Esophagus squamous epithelium (tissue), 5 donors: ENCODE measurements at regions not wholly inside any gene's neighbourhood (a gene's known extent, or its start where the extent isn't known, plus 50 kb on each side); places are given as distances from the start of the nearest gene placed in this dataset.

Experiments
- DNase-seq: peaks from one replicate; lab custom pipeline; 2025; lab: John Stamatoyannopoulos, UW
- H3K27ac ChIP-seq, 4 donors: fragments of 200-600 bp; sonication (generic); one replicate each; pipeline ENCODE4 v1.5.1; 2016 to 2019; ENCODE audit warnings: mild to moderate bottlenecking in 1 of 4
- H3K27me3 ChIP-seq, 4 donors: fragments of 200-600 bp; sonication (generic); 1 replicate in 3 of 4; 2 replicates in 1 of 4; pipeline versions ENCODE4 v1.5.1 to v1.6.0; 2017 to 2021; ENCODE audit warnings: antibody characterized with exemption in 1 of 4
- H3K36me3 ChIP-seq, 3 donors: fragments of 200-600 bp; sonication (generic); one replicate each; pipeline ENCODE4 v1.5.1; 2016 to 2019
- H3K4me1 ChIP-seq, 3 donors: fragments of 200-600 bp; sonication (generic); one replicate each; pipeline ENCODE4 v1.5.1; 2017 to 2019
- H3K4me3 ChIP-seq, 4 donors: fragments of 200-600 bp; sonication (generic); 1 replicate in 3 of 4; 2 replicates in 1 of 4; pipeline ENCODE4 v1.5.1; 2016 to 2019; ENCODE audit warnings: mild to moderate bottlenecking in 2 of 4, moderate library complexity in 1 of 4
- H3K9me3 ChIP-seq, 3 donors: fragments of 200-600 bp; sonication (generic); one replicate each; pipeline ENCODE4 v1.5.1; 2016 to 2019
- CTCF ChIP-seq, 6 experiments: fragments of 450-650 bp in 4 of 6; fragments of 200-600 bp in 2 of 6; sonication (generic) in 2 of 6; IDR thresholded peaks; one replicate each; pipeline ENCODE4 v1.5.1; 2016 to 2019; ENCODE audit warnings: antibody characterized with exemption in 6 of 6, mild to moderate bottlenecking in 4 of 6, moderate library complexity in 4 of 6
- POLR2A ChIP-seq, 4 donors: fragments of 450-650 bp; IDR thresholded peaks; one replicate each; pipeline ENCODE4 v1.6.1; 2017; ENCODE audit warnings: antibody characterized with exemption in 4 of 4, mild to moderate bottlenecking in 4 of 4, moderate library complexity in 3 of 4
- WGBS, 2 donors: methylation state at CpG; one replicate each; pipeline ENCODE4 v1.1.5; 2018; 5-methylcytosine and 5-hydroxymethylcytosine counted together
- intact Hi-C: fragments of 100-400 bp; cut with DNase I; formaldehyde crosslinking; loops from one replicate; pipeline ENCODE4 v1.15.0; 2022
- donor health status: DM: yes; HTN: yes; CAD: no.

GRCh38 chr16:66286527-66286926 is 80.0 kb upstream of the CDH5 start:
- no peak for DNase-seq
- Histone ChIP-seq H3K4me3 (no peak overlapping the region), H3K27me3 (no peaks in the 10 kb centered on the region), H3K36me3 (no peaks in the 10 kb centered on the region), H3K9me3 (no peaks in the 10 kb centered on the region), H3K27ac (no peak overlapping the region), H3K4me1 (no peaks in the 10 kb centered on the region)
- 81 to 88% methylated on average over 9 of the region's 9 CpGs for WGBS, 2 donors
- TF ChIP-seq POLR2A (IDR thresholded peaks at IDR 0.05): no peak
- no peak for TF ChIP-seq CTCF (IDR thresholded peaks at IDR 0.05)
- intact Hi-C loops: no loop called here

DNA sequence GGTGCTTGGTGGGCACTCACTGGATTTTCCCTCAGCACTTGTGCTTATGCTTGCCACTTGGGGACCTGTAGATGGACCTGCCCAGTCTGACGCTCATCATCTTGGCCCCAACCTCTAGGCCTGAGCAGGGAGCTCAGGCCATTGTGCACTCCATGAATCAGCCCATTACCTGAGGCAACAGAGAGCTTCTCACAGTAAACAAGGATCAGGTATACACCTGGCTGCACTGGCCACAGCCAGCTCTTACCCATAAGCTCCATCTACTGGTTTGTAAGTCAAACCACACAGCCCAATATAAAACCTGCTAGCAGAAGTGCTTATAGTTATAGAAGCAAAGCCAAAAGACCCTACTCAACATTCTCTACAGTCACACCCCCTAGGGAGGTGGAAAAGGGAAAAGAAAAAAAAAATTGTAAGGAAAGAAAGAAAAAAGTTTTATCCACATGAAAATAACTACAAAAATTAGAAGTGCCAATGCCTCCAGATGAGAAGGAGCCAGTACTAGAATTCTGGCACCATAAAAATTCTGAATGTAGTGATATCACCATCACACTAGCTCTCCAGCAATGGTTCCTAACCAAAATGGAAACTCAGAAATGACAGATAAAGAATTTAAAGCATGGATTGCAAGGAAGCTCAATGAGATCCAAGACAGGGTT is 87.8 kb upstream of the CDH5 start:
- no peaks in the 10 kb centered on the region for H3K27me3 ChIP-seq
- no peaks in the 10 kb centered on the region for H3K36me3 ChIP-seq
- WGBS, 2 donors: 50% methylated on average over 1 of the region's 1 CpG; no CpG with 5 or more reads in 1 of the 2 donors
- TF ChIP-seq POLR2A (IDR thresholded peaks at IDR 0.05) (no peak), CTCF (IDR thresholded peaks at IDR 0.05) (peak in 4 of 6 experiments; percentile 14 to 76 (median 41))
- intact Hi-C loops: no loop called here
- no peak for DNase-seq
- H3K4me3 ChIP-seq: no peak overlapping the region
- H3K27ac ChIP-seq: peak overlapping the region; percentile 77 to 94 (median 82)
- H3K9me3 ChIP-seq: no peaks in the 10 kb centered on the region
- H3K4me1 ChIP-seq: peaks cover 10 to 55% (median 22%) of the 10 kb centered on the region in 3 donors

DNA sequence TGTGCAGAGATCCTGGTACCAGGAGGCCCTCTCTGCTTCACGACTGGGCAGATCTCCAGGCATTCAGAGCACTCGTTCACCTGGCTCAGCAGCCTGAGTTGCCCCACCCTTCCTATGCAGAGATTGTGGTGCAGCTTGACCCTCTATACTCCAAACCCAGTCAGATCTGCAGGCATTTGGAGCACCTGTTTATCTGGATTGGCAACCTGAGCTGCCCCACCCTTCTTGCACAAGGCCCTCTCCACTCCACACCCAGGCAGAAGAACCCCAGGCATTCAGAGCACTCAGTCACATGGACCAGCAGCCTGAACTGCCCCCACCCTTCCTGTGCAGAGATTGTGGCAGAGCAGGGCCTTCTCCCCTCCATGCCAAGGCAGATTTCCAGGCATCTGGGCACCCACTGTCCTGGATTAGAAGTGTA is 88.4 kb upstream of the CDH5 start:
- peak overlapping the region; percentile 77 to 94 (median 82) for H3K27ac ChIP-seq
- no peak for DNase-seq
- H3K4me1 ChIP-seq: peaks cover 10 to 60% (median 22%) of the 10 kb centered on the region in 3 donors
- no peaks in the 10 kb centered on the region for H3K9me3 ChIP-seq
- 31 to 50% methylated on average over 2 of the region's 2 CpGs for WGBS, 2 donors
- no peaks in the 10 kb centered on the region for H3K27me3 ChIP-seq
- no peak overlapping the region for H3K4me3 ChIP-seq
- TF ChIP-seq POLR2A (IDR thresholded peaks at IDR 0.05) (no peak), CTCF (IDR thresholded peaks at IDR 0.05) (no peak)
- intact Hi-C loops: no loop called here
- no peaks in the 10 kb centered on the region for H3K36me3 ChIP-seq

DNA sequence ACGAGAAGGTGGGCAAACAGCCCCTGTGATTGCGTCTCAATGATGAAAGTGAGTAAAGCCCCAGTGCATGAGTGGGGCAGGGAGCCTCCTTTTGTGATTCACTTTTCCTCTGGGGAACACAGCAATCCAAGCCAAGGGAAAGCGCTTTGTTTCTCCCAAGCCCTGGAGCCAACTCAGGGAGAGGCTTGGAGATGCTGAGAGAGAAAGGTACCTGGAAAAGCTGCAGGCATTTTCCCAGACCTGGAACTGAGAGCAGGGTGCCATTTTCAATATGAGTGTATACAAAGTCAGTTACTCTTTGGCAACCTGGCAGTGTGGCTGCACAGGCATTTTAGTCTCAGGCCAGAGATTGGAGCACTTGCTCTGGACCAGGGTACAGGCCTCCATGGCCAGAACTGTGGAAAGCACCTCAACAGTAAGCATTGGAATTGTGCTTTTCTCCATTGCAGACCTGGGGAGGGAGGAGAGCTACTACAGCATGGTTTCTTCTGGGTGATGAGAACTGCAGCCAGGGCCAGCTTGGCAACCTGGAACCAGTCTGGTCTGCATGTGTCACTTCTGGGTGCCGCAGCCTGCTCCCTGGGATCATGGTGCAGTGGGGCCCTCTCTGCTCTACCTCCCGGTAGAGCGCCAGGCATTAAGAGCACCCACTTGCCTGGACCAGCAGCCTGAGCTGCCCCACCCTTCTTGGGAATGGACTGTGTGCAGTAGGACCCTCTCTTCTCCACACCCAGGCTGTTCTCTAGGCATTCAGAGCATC is 89.0 kb upstream of the CDH5 start:
- peaks cover 10 to 60% (median 22%) of the 10 kb centered on the region in 3 donors for H3K4me1 ChIP-seq
- no peaks in the 10 kb centered on the region for H3K36me3 ChIP-seq
- TF ChIP-seq CTCF (IDR thresholded peaks at IDR 0.05): no peak
- TF ChIP-seq POLR2A (IDR thresholded peaks at IDR 0.05): no peak
- intact Hi-C loops: no loop called here
- H3K27me3 ChIP-seq: no peaks in the 10 kb centered on the region
- DNase-seq: no peak
- H3K27ac ChIP-seq: peak overlapping the region; percentile 30 to 94 (median 70)
- no peaks in the 10 kb centered on the region for H3K9me3 ChIP-seq
- 54 to 71% methylated on average over 3 to 4 of the region's 6 CpGs for WGBS, 2 donors
- no peak overlapping the region for H3K4me3 ChIP-seq
